Naive thymus-derived CD8-positive, alpha-beta T cell (primary cell): ENCODE measurements at regions not wholly inside any gene's neighbourhood (a gene's known extent, or its start where the extent isn't known, plus 50 kb on each side); places are given as distances from the start of the nearest gene placed in this dataset.

Experiments used
- ATAC-seq, 2 donors: fragments of 150-1000 bp; cut with Tn5 transposase in 1 of 2; sonication (Bioruptor Pico), chemical (Tn5 transposase) in 1 of 2; 1 replicate in 1 of 2; 2 replicates in 1 of 2; pipeline ENCODE4 v1.10.0; 2021; ENCODE audit warnings: mild to moderate bottlenecking in 2 of 2, moderate library complexity in 2 of 2
- POLR2A ChIA-PET: fragments of 350-600 bp; sonication (Branson Sonifier 250); formaldehyde crosslinking; loops from one replicate; lab custom pipeline; 2021; ENCODE audit warnings: antibody characterized with exemption; lab: Charles Lee
- DNase-seq, 10 donors: peaks; one replicate each; pipeline versions ENCODE4 v3.0.0 to v3.0.0-alpha.2; 2020 to 2022
- H3K27ac Mint-ChIP-seq, 10 donors: one replicate each; pipeline ENCODE4 v1.8.0; 2020 to 2022; ENCODE audit warnings: mild to moderate bottlenecking in 10 of 10, mixed read lengths in 10 of 10, moderate library complexity in 4 of 10, inconsistent platforms in 1 of 10
- H3K27me3 Mint-ChIP-seq, 5 donors: one replicate each; pipeline ENCODE4 v1.8.0; 2021 to 2022; ENCODE audit warnings: mixed read lengths in 5 of 5
- H3K36me3 Mint-ChIP-seq, 3 donors: one replicate each; pipeline ENCODE4 v1.8.0; 2020 to 2022; ENCODE audit warnings: mixed read lengths in 3 of 3, mild to moderate bottlenecking in 2 of 3, inconsistent platforms in 1 of 3
- H3K4me1 Mint-ChIP-seq, 4 donors: one replicate each; pipeline ENCODE4 v1.8.0; 2021 to 2022; ENCODE audit warnings: mixed read lengths in 4 of 4
- H3K4me3 Mint-ChIP-seq, 10 donors: one replicate each; pipeline ENCODE4 v1.8.0; 2020 to 2022; ENCODE audit warnings: mild to moderate bottlenecking in 10 of 10, mixed read lengths in 10 of 10, moderate library complexity in 6 of 10, inconsistent platforms in 1 of 10
- H3K9me3 Mint-ChIP-seq, 9 donors: one replicate each; pipeline ENCODE4 v1.8.0; 2020 to 2022; ENCODE audit warnings: mixed read lengths in 9 of 9, mild to moderate bottlenecking in 3 of 9, inconsistent platforms in 1 of 9, moderate library complexity in 1 of 9

DNA sequence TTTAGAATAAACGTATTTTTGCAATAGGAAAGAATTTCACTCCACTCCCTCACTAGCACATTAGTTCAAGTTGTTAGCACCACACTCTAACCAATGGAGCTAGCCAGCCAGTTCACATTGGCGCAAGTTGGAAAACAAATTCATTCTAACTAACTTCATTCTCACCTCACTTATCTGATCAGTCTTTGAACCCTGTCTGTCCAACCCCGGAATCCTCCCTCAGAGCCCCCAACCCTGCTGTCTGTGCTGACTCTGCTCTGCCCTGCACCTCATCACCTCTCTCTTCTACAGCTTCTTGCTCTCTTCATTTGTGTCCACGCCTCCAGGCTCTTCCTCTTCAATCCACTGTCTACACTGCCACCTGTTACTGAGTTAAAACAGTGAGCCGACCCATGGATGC is 356.5 kb downstream of the IRS1 start:
- ATAC-seq: no peak
- no peak for DNase-seq
- POLR2A ChIA-PET: no interaction called here
- Mint-ChIP-seq H3K9me3 (no peaks in the 10 kb centered on the region), H3K4me3 (no peak overlapping the region), H3K36me3 (no peaks in the 10 kb centered on the region), H3K4me1 (no peaks in the 10 kb centered on the region), H3K27me3 (peaks cover 3 to 14% (median 6%) of the 10 kb centered on the region in 5 donors), H3K27ac (no peak overlapping the region)

DNA sequence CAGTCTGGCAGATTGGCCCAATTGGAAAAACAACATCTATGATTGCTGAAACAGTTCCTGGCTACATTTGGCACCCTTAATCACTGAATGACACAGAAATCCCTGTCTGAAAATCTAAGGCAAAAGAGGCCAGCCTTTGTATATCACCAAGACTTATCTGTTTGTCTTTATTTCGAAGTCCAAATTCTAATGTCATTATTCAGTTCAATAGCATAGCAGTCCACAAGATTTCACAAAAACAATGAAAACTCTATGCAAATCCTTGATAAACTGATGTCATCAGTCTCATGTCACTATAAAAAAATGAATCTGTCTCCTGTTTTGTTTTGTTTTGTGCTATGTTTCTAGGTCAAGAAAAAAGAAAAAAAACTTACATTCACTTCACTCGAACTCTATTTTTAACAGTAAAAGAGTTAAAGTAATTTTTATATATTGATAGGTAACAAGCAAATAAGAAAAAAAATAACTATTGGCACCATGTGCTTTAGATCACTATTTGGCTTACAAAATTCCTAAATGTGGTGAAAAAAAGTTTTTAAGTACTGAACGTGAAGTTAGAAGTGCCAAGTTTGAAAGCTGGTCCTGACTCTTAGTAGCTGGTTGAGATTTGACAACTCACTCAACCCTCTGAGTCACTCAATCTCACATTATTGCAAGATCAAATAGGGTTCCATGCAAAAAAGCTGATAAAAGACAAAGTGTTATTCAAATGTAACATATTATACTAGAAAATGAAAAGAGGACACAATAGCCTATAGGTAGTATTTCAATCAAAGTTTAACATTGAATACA is 359.3 kb downstream of the IRS1 start:
- no peak overlapping the region for H3K27ac Mint-ChIP-seq
- ATAC-seq (no peak), DNase-seq (no peak)
- H3K27me3 Mint-ChIP-seq: peaks cover 8 to 28% (median 10%) of the 10 kb centered on the region in 5 donors
- H3K4me3 Mint-ChIP-seq: no peak overlapping the region
- POLR2A ChIA-PET: interaction anchor here (1.2 kb wide), 1 partner anchor 10 kb away, joined by 3 read pairs; no protein-coding TSS in a partner anchor
- H3K36me3 Mint-ChIP-seq: no peaks in the 10 kb centered on the region
- no peaks in the 10 kb centered on the region for H3K4me1 Mint-ChIP-seq
- peaks cover 0 to 3% (median 0%) of the 10 kb centered on the region in 9 donors for H3K9me3 Mint-ChIP-seq

DNA sequence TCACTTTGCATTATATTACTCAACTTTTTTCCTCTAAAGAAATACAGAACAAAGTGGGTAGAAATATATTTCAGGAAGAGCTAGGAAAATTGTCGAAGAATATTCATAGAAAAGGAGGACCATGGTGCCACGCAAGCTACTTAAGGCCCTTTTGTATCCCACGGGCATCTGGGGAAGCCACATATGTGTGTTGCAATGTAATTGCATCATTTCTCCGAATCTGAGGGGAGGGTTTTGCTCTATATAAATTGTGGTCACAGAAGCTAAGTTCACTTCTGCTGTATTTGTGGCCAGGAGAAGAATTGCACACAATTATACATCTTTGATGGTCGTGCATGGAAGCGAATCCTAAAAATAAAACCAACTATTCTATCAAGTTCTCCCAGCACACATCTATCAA is 360.3 kb downstream of the IRS1 start:
- DNase-seq (no peak), ATAC-seq (no peak)
- Mint-ChIP-seq H3K27ac (no peak overlapping the region), H3K4me1 (no peaks in the 10 kb centered on the region), H3K36me3 (no peaks in the 10 kb centered on the region), H3K4me3 (no peak overlapping the region), H3K27me3 (peaks cover 8 to 28% (median 13%) of the 10 kb centered on the region in 5 donors), H3K9me3 (peaks cover 0 to 3% (median 0%) of the 10 kb centered on the region in 9 donors)
- POLR2A ChIA-PET: interaction anchor here (1.2 kb wide), 1 partner anchor 9 kb away, joined by 3 read pairs; no protein-coding TSS in a partner anchor

DNA sequence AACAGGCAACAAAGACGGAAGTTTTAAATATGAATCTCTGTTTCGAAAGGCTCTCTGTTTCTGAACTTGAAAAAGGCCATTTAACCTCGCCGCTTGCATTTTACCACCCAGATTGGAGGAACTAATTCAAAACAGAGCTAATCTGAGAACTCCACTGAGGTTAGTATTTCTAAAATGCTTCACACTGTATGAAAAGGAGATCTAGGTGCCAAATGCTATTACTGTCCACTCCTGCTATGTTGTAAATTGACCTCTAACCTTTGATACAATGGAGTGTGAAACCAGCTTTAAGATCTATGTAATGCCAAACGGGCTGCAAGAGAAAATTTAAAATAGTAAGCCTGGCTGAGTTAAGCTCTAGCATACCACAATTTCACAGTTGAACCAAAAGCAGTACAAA is 364.5 kb downstream of the IRS1 start:
- Mint-ChIP-seq H3K4me1 (no peaks in the 10 kb centered on the region), H3K9me3 (peaks cover 0 to 3% (median 0%) of the 10 kb centered on the region in 9 donors), H3K27ac (no peak overlapping the region), H3K36me3 (no peaks in the 10 kb centered on the region), H3K4me3 (no peak overlapping the region), H3K27me3 (peaks cover 10 to 42% (median 17%) of the 10 kb centered on the region in 5 donors)
- POLR2A ChIA-PET: no interaction called here
- DNase-seq: no peak
- ATAC-seq: no peak

DNA sequence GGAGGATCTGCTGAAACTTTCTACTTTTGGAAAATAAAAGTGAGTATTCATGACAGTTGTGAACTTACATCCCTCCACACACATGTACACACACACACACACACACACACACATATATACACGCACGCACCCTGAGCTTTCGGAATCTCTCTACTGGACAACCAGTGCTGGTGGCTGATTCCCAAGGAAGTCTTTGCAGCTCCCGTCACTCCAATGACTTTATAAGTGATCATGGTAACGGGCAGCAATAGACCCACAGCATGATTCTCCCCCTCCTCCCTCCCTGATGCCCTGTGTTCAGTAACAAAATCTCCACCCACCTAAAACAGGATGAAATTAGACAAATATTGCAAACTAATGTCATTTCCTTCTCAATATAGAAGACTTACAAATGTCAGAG is 364.9 kb downstream of the IRS1 start:
- Mint-ChIP-seq H3K27ac (no peak overlapping the region), H3K4me1 (no peaks in the 10 kb centered on the region), H3K27me3 (peaks cover 10 to 46% (median 17%) of the 10 kb centered on the region in 5 donors), H3K9me3 (peaks cover 0 to 3% (median 0%) of the 10 kb centered on the region in 9 donors), H3K4me3 (no peak overlapping the region), H3K36me3 (no peaks in the 10 kb centered on the region)
- POLR2A ChIA-PET: no interaction called here
- DNase-seq: no peak
- ATAC-seq: no peak

DNA sequence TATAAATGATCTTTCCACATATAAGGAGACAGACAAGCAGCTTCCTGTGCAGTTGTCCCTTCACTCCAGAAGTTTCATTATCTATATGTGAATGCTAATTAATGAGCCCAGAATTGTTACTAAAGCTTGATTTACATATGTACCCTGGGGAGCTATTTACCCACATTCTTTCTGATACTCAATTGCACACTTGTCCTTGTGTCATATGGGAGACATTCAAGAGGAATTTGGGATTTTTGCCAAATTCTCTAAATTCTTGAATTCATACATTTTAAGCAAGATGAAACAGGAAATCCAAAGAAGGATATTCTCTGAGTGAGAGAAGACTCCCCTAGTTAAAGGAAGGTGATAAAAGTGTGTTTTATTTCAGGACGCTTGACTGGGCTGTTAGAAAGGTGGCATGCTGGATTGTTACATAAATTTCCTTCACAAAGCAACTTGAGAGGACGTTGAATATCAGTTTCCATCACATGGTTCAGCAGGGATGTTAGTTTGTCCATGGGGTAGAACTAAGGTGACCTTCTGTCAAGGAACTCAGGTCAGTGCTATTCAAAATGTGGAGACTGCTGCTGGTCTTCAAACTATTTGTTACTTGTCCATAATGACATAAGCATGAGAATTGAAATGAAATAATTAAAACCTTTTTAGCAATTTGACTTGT is 368.2 kb downstream of the IRS1 start:
- Mint-ChIP-seq H3K4me1 (no peaks in the 10 kb centered on the region), H3K4me3 (no peak overlapping the region), H3K27ac (no peak overlapping the region), H3K9me3 (no peaks in the 10 kb centered on the region), H3K27me3 (peaks cover 9 to 26% (median 13%) of the 10 kb centered on the region in 5 donors), H3K36me3 (no peaks in the 10 kb centered on the region)
- POLR2A ChIA-PET: interaction anchor here (1.2 kb wide), 1 partner anchor 8 kb away, joined by 3 read pairs; no protein-coding TSS in a partner anchor
- DNase-seq (no peak), ATAC-seq (no peak)

DNA sequence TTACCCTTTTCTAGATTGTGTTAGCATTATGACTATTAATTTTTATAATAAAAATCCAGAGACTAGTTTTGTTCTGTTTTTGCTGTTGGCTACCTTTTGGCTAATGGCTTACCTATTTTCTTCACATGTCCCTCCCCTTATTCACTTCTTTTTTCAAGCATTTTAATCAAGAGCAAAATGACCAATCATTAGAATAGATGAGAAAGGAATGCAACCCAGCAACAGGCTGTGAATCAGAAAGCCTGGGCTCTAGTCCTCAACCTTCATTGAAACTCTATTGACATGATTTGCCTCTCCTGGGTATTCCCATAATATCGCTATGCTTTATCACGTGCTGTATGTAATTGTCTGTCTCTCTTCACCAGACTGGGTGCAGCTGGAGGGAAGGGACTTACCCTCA is 370.1 kb downstream of the IRS1 start:
- Mint-ChIP-seq H3K27me3 (peaks cover 6 to 36% (median 14%) of the 10 kb centered on the region in 5 donors), H3K36me3 (no peaks in the 10 kb centered on the region), H3K4me1 (peaks cover 0 to 5% (median under 1%) of the 10 kb centered on the region in 4 donors), H3K9me3 (no peaks in the 10 kb centered on the region), H3K27ac (no peak overlapping the region), H3K4me3 (no peak overlapping the region)
- ATAC-seq (no peak), DNase-seq (no peak)
- POLR2A ChIA-PET: no interaction called here

DNA sequence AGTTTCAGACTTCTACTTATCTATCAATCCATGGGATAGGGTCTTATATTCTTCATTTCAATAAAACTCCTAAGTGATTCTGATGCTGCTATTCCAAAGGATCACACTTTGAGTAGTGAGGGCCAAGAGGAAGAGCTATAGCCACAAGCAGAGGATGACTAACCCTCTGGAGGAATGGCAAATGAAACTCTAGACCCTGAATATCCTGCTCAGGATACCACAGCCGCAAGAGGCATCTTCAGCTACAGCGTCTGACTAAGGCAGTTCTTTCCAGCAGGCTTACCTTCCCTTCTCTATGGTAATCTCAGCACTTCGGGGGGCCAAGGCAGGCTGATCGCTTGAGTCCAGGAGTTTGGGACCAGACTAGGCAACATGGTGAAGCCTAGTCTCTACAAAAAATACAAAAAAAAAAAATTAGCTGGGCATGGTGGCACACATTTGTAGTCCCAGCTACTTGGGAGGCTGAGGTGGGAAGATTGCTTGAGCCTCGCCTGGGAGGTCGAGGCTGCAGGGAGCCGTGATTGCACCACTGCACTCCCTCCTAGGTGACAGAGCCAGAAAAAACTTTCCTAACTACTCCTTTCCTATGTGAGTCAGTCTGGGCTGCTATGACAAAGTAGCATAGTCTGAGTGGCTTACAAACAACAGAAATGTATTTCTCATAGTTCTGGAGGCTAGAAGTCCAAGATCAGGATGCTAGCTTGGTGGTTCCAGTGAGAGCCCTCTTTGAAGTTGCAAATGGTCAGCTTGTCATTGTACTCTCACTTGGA is 371.9 kb downstream of the IRS1 start:
- H3K27me3 Mint-ChIP-seq: peaks cover 5 to 36% (median 14%) of the 10 kb centered on the region in 5 donors
- POLR2A ChIA-PET: no interaction called here

DNA sequence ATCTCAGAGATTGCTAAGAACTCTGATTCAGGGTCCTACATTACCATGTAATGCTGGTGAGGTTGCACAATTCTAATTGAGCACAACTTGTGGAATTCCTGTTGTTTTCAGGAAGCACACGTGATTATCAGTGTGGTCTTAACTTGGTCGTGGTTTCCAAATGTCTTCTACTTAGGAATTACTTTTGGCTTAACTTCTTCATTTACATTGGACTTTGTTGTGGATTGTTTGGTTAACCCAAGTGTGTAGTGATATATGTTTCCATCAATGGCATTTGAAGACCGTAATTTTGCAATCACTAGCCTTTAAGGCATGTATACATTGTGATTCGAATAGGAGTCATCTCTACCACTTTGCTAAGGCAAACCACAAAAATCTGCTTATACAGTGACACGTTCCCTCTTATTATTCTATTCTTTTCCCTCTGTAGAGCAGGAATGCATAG is 373.3 kb downstream of the IRS1 start:
- DNase-seq (no peak), ATAC-seq (no peak)
- no peak overlapping the region for H3K27ac Mint-ChIP-seq
- H3K9me3 Mint-ChIP-seq: no peaks in the 10 kb centered on the region
- peaks cover 5 to 29% (median 9%) of the 10 kb centered on the region in 5 donors for H3K27me3 Mint-ChIP-seq
- H3K4me3 Mint-ChIP-seq: no peak overlapping the region
- POLR2A ChIA-PET: no interaction called here
- no peaks in the 10 kb centered on the region for H3K36me3 Mint-ChIP-seq
- H3K4me1 Mint-ChIP-seq: peaks cover 9 to 20% (median 11%) of the 10 kb centered on the region in 4 donors

More for the DNA sequence above, 371.9 kb downstream of the IRS1 start:
- H3K27ac Mint-ChIP-seq: no peak overlapping the region
- peaks cover 9 to 20% (median 11%) of the 10 kb centered on the region in 4 donors for H3K4me1 Mint-ChIP-seq
- DNase-seq (no peak), ATAC-seq (no peak)
- H3K9me3 Mint-ChIP-seq: no peaks in the 10 kb centered on the region
- H3K4me3 Mint-ChIP-seq: no peak overlapping the region
- H3K36me3 Mint-ChIP-seq: no peaks in the 10 kb centered on the region

DNA sequence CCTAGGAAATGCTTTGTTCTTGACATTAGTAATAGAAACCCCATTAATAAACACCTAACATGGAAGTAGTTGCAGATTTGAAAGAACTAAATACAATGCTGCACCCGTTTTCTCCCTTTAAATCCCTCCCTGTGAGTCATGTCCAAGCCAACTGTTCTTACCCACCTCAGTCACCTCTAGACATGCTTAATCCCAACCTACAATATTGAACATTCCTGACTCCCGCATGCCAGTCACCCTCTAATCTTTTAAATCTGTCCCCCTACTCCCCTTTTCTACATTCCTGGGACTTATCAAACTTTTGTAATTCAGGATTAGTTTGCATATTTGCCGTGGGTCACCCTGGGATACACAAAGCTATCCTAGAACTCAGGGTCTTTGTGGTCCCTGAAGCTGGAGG is 374.6 kb downstream of the IRS1 start:
- Mint-ChIP-seq H3K36me3 (no peaks in the 10 kb centered on the region), H3K4me1 (peaks cover 9 to 20% (median 11%) of the 10 kb centered on the region in 4 donors), H3K27ac (peak overlapping the region in 1 of 10 donors; percentile 23), H3K27me3 (peaks cover 3 to 21% (median 4%) of the 10 kb centered on the region in 5 donors), H3K4me3 (no peak overlapping the region), H3K9me3 (no peaks in the 10 kb centered on the region)
- DNase-seq: no peak
- ATAC-seq: no peak
- POLR2A ChIA-PET: no interaction called here

DNA sequence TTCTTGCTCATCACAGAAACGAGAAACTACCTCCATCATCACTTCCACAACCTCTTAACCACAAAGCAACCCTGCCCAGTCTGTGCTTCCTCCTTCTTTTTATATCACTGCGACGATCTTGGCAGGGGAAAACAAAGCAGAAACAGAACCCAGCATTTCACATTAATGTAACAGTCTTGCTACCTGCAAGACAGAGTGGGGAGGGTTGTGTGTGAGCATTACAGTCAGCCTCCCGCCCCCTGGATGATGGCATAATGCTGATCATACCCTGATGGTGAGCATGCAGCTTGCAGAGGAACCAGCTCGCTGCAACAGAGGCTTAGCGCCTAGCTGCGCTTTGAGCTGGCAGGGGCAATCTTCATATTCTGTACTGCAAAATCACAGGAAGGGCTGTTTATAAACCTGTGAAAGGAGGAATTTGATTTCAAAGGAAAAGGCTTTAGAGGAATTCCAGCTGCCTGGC is 376.1 kb downstream of the IRS1 start:
- Mint-ChIP-seq H3K4me1 (peaks cover 9 to 20% (median 11%) of the 10 kb centered on the region in 4 donors), H3K9me3 (no peaks in the 10 kb centered on the region), H3K27me3 (peaks cover 0 to 19% (median 2%) of the 10 kb centered on the region in 5 donors), H3K27ac (peak overlapping the region in 6 of 10 donors; percentile 18 to 76 (median 24)), H3K4me3 (peak overlapping the region; percentile 62 to 88 (median 82)), H3K36me3 (no peaks in the 10 kb centered on the region)
- ATAC-seq (peak; percentile 80 to 81), DNase-seq (peak in 8 of 10 donors; percentile 3 to 62 (median 28))
- POLR2A ChIA-PET: no interaction called here

DNA sequence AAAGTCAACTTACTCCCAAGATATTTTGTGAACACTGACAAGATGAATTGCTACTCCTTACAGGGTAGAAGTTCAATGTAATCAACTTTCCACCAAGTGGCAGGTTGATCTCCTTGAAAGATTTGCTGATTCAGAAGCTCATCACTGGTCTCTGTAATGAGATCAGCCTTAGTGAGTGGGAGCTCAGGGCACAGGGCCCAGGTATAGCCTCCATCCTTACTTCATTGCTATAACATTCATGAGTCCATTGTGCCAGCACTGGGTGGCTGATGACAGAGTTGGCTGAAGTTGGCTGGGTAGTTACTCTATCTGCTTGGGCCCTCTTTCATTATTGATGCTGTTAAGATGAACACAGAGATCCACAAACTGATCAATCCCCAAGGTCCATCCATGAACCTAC is 379.0 kb downstream of the IRS1 start:
- peak overlapping the region in 1 of 10 donors; percentile 2 for H3K27ac Mint-ChIP-seq
- H3K9me3 Mint-ChIP-seq: peaks cover 0 to 3% (median 0%) of the 10 kb centered on the region in 9 donors
- peaks cover 9 to 20% (median 11%) of the 10 kb centered on the region in 4 donors for H3K4me1 Mint-ChIP-seq
- no peak overlapping the region for H3K4me3 Mint-ChIP-seq
- H3K36me3 Mint-ChIP-seq: no peaks in the 10 kb centered on the region
- no peak for ATAC-seq
- DNase-seq: no peak
- POLR2A ChIA-PET: no interaction called here
- H3K27me3 Mint-ChIP-seq: peaks cover 0 to 11% (median 2%) of the 10 kb centered on the region in 5 donors
